ENCODE measurements at regions not wholly inside any gene's neighbourhood (a gene's known extent, or its start where the extent isn't known, plus 50 kb on each side); places are given as distances from the start of the nearest gene placed in this dataset.
"Not testable (repeated sequence)": the region's sequence is repeated elsewhere in the genome, so short reads cannot be mapped to it uniquely, and the experiment has no call there.

GRCh38 chr5:163115011-163115410 lies 322.4 kb upstream of the CCNG1 start:
- no peaks in the 10 kb centered on the region for H3K36me3 ChIP-seq (ENCODE audit: insufficient read depth, low read length)
- H3K4me1 ChIP-seq (ENCODE audit: insufficient read depth, low read length): no peaks in the 10 kb centered on the region
- no peaks in the 10 kb centered on the region for H3K79me2 ChIP-seq (ENCODE audit: insufficient read depth, low read length)
- no peak overlapping the region for H3K27ac ChIP-seq (ENCODE audit: low read depth, low read length)
- no peak overlapping the region for H3K4me3 ChIP-seq (ENCODE audit: insufficient read depth, low read length)
- H2AFZ ChIP-seq (ENCODE audit: low read length): no peak overlapping the region
- no peak for DNase-seq (ENCODE audit: insufficient read length, low spot score, missing footprints)
- no peaks in the 10 kb centered on the region for H3K9me3 ChIP-seq (ENCODE audit: low read depth, low read length)
- no peaks in the 10 kb centered on the region for H4K20me1 ChIP-seq (ENCODE audit: insufficient read depth, low read length)
- no peak overlapping the region for H3K4me2 ChIP-seq (ENCODE audit: insufficient read depth, low read length)
- TF ChIP-seq CTCF (IDR thresholded peaks at IDR 0.05; ENCODE audit: extremely low read depth, low read depth, low read length): no peak
- no peaks in the 10 kb centered on the region for H3K27me3 ChIP-seq (ENCODE audit: insufficient read depth, low read length)

- not testable (repeated sequence) for H3K36me3 ChIP-seq (ENCODE audit: insufficient read depth, low read length); H3K4me3 ChIP-seq (ENCODE audit: insufficient read depth, low read length); H3K79me2 ChIP-seq (ENCODE audit: insufficient read depth, low read length); DNase-seq (ENCODE audit: insufficient read length, low spot score, missing footprints); H4K20me1 ChIP-seq (ENCODE audit: insufficient read depth, low read length); H3K27me3 ChIP-seq (ENCODE audit: insufficient read depth, low read length); H2AFZ ChIP-seq (ENCODE audit: low read length); H3K27ac ChIP-seq (ENCODE audit: low read depth, low read length); H3K4me1 ChIP-seq (ENCODE audit: insufficient read depth, low read length); H3K4me2 ChIP-seq (ENCODE audit: insufficient read depth, low read length); H3K9me3 ChIP-seq (ENCODE audit: low read depth, low read length)
Measured at GRCh38 chr5:163116618-163117017, 320.8 kb upstream of the CCNG1 start.

GRCh38 chr5:163134061-163134460 lies 303.3 kb upstream of the CCNG1 start:
- Histone ChIP-seq H3K9me3 (ENCODE audit: low read depth, low read length) (no peaks in the 10 kb centered on the region), H3K36me3 (ENCODE audit: insufficient read depth, low read length) (no peaks in the 10 kb centered on the region), H3K4me2 (ENCODE audit: insufficient read depth, low read length) (no peak overlapping the region), H3K4me3 (ENCODE audit: insufficient read depth, low read length) (no peak overlapping the region), H3K79me2 (ENCODE audit: insufficient read depth, low read length) (no peaks in the 10 kb centered on the region), H3K27me3 (ENCODE audit: insufficient read depth, low read length) (no peaks in the 10 kb centered on the region), H3K27ac (ENCODE audit: low read depth, low read length) (no peak overlapping the region), H3K4me1 (ENCODE audit: insufficient read depth, low read length) (no peaks in the 10 kb centered on the region), H4K20me1 (ENCODE audit: insufficient read depth, low read length) (no peaks in the 10 kb centered on the region), H2AFZ (ENCODE audit: low read length) (no peak overlapping the region)
- no peak for DNase-seq (ENCODE audit: insufficient read length, low spot score, missing footprints)
- TF ChIP-seq CTCF (IDR thresholded peaks at IDR 0.05; ENCODE audit: extremely low read depth, low read depth, low read length): no peak

DNA sequence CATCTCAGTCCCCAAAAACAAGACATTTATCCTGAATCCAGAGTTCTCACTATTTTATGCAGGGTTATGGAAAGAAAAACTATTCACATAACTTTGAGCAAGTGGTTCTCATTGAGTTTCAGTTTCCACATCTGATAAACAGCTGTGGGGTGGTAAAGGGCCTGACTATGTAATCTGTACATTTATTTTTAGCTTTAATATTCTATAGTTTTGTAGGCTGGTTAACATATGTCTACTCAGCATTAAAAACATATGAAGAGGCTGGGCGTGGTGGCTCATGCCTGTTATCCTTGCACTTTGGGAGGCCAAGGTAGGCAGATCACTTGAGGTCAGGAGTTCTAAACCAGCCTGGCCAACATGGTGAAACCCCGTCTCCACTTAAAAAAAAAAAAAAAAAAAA lies 301.5 kb upstream of the CCNG1 start:
- no peaks in the 10 kb centered on the region for H3K27me3 ChIP-seq (ENCODE audit: insufficient read depth, low read length)
- no peaks in the 10 kb centered on the region for H3K79me2 ChIP-seq (ENCODE audit: insufficient read depth, low read length)
- H3K4me3 ChIP-seq (ENCODE audit: insufficient read depth, low read length): no peak overlapping the region
- H3K36me3 ChIP-seq (ENCODE audit: insufficient read depth, low read length): no peaks in the 10 kb centered on the region
- no peak overlapping the region for H2AFZ ChIP-seq (ENCODE audit: low read length)
- H3K4me1 ChIP-seq (ENCODE audit: insufficient read depth, low read length): no peaks in the 10 kb centered on the region
- H4K20me1 ChIP-seq (ENCODE audit: insufficient read depth, low read length): no peaks in the 10 kb centered on the region
- H3K4me2 ChIP-seq (ENCODE audit: insufficient read depth, low read length): no peak overlapping the region
- H3K9me3 ChIP-seq (ENCODE audit: low read depth, low read length): peaks cover 2% of the 10 kb centered on the region
- H3K27ac ChIP-seq (ENCODE audit: low read depth, low read length): no peak overlapping the region
- TF ChIP-seq CTCF (IDR thresholded peaks at IDR 0.05; ENCODE audit: extremely low read depth, low read depth, low read length): no peak
- no peak for DNase-seq (ENCODE audit: insufficient read length, low spot score, missing footprints)

- Histone ChIP-seq H3K9me3 (ENCODE audit: low read depth, low read length) (no peaks in the 10 kb centered on the region), H3K4me1 (ENCODE audit: insufficient read depth, low read length) (no peaks in the 10 kb centered on the region), H3K36me3 (ENCODE audit: insufficient read depth, low read length) (no peaks in the 10 kb centered on the region), H3K27me3 (ENCODE audit: insufficient read depth, low read length) (no peaks in the 10 kb centered on the region), H3K79me2 (ENCODE audit: insufficient read depth, low read length) (no peaks in the 10 kb centered on the region), H3K4me3 (ENCODE audit: insufficient read depth, low read length) (no peak overlapping the region), H2AFZ (ENCODE audit: low read length) (no peak overlapping the region), H3K27ac (ENCODE audit: low read depth, low read length) (no peak overlapping the region), H4K20me1 (ENCODE audit: insufficient read depth, low read length) (no peaks in the 10 kb centered on the region), H3K4me2 (ENCODE audit: insufficient read depth, low read length) (no peak overlapping the region)
- no peak for DNase-seq (ENCODE audit: insufficient read length, low spot score, missing footprints)
- no peak for TF ChIP-seq CTCF (IDR thresholded peaks at IDR 0.05; ENCODE audit: extremely low read depth, low read depth, low read length)
Measured at GRCh38 chr5:163161512-163161911, 275.9 kb upstream of the CCNG1 start.

All from osteoblast (primary cell).